NCI-H2227 (cell line): ENCODE measurements at regions not wholly inside any gene's neighbourhood (a gene's known extent, or its start where the extent isn't known, plus 50 kb on each side); places are given as distances from the start of the nearest gene placed in this dataset.

Source experiments
- DNase-seq: peaks from one replicate; lab custom pipeline; 2025; ENCODE audit not compliant: unreplicated experiment; lab: John Stamatoyannopoulos, UW

GRCh38 chr14:101098641-101099040 lies 195.1 kb upstream of the RTL1 start:
- no peak for DNase-seq

GRCh38 chr14:101101456-101102056 lies 198.0 kb upstream of the RTL1 start:
- DNase-seq: no peak

GRCh38 chr14:101102875-101103274 lies 199.4 kb upstream of the RTL1 start:
- no peak for DNase-seq

- no peak for DNase-seq
Observed at GRCh38 chr14:101103321-101103901, 199.9 kb upstream of the RTL1 start.

- no peak for DNase-seq
Observed at GRCh38 chr14:101104485-101104884, 201.0 kb upstream of the RTL1 start.

GRCh38 chr14:101105045-101105444 lies 201.5 kb upstream of the RTL1 start:
- no peak for DNase-seq

- DNase-seq: no peak
Observed at GRCh38 chr14:101108579-101109346, 205.2 kb upstream of the RTL1 start.

- no peak for DNase-seq
Observed at GRCh38 chr14:101109347-101109638, 205.8 kb upstream of the RTL1 start.

- no peak for DNase-seq
Observed at GRCh38 chr14:101109981-101110728, 206.6 kb upstream of the RTL1 start.

GRCh38 chr14:101110729-101111619 lies 207.5 kb upstream of the RTL1 start:
- no peak for DNase-seq

GRCh38 chr14:101111620-101112290 lies 208.2 kb upstream of the RTL1 start:
- no peak for DNase-seq

GRCh38 chr14:101112351-101113107 lies 209.0 kb upstream of the RTL1 start:
- no peak for DNase-seq

GRCh38 chr14:101113108-101113612 lies 209.6 kb upstream of the RTL1 start:
- DNase-seq: no peak

- DNase-seq: no peak
Observed at GRCh38 chr14:101113835-101114725, 210.6 kb upstream of the RTL1 start.

- no peak for DNase-seq
Observed at GRCh38 chr14:101114726-101115515, 211.4 kb upstream of the RTL1 start.

- DNase-seq: no peak
Observed at GRCh38 chr14:101115652-101116051, 212.1 kb upstream of the RTL1 start.

- no peak for DNase-seq
Observed at GRCh38 chr14:101116065-101116464, 212.5 kb upstream of the RTL1 start.
